Mesendoderm (in vitro differentiated cells): ENCODE measurements at regions not wholly inside any gene's neighbourhood (a gene's known extent, or its start where the extent isn't known, plus 50 kb on each side); places are given as distances from the start of the nearest gene placed in this dataset.

ENCODE experiments used
- DNase-seq: peaks from one replicate; pipeline ENCODE4 v3.0.0; 2013
- H2AK5ac ChIP-seq: 2 replicates; pipeline ENCODE4 v1.6.1; 2013; ENCODE audit warnings: low read length, inconsistent platforms
- H2BK120ac ChIP-seq: 2 replicates; pipeline ENCODE4 v1.6.1; 2013; ENCODE audit warnings: low read depth, mild to moderate bottlenecking, low read length, moderate library complexity, mixed read lengths
- H2BK15ac ChIP-seq: replicated peaks from 2 replicates; pipeline ENCODE4 v1.6.1; 2013; ENCODE audit warnings: low read depth, mild to moderate bottlenecking, moderate library complexity
- H2BK5ac ChIP-seq: 2 replicates; pipeline ENCODE4 v1.6.1; 2013; ENCODE audit warnings: low read length, inconsistent platforms
- H3K18ac ChIP-seq: 2 replicates; pipeline ENCODE4 v1.6.1; 2013; ENCODE audit warnings: mild to moderate bottlenecking, low read length, mixed read lengths
- H3K23ac ChIP-seq: one replicate; pipeline ENCODE4 v1.6.1; 2013; ENCODE audit warnings: low read length
- H3K27ac ChIP-seq: 2 replicates; pipeline ENCODE4 v1.5.1; 2013; ENCODE audit warnings: low read depth, mild to moderate bottlenecking, inconsistent platforms, low read length, moderate library complexity
- H3K27me3 ChIP-seq: 2 replicates; pipeline ENCODE4 v1.6.1; 2013; ENCODE audit warnings: low read length, control low read depth, mild to moderate bottlenecking, inconsistent platforms; ENCODE audit not compliant: insufficient read depth, poor library complexity
- H3K36me3 ChIP-seq: 2 replicates; pipeline ENCODE4 v1.6.1; 2013; ENCODE audit warnings: low read length, inconsistent platforms; ENCODE audit not compliant: control insufficient read depth, insufficient read depth
- H3K4ac ChIP-seq: one replicate; pipeline ENCODE4 v1.6.1; 2013; ENCODE audit warnings: low read depth, mild to moderate bottlenecking, low read length, moderate library complexity
- H3K4me1 ChIP-seq: 2 replicates; pipeline ENCODE4 v1.6.1; 2013; ENCODE audit warnings: low read depth, low read length, inconsistent platforms; ENCODE audit not compliant: control insufficient read depth
- H3K4me2 ChIP-seq: 2 replicates; pipeline ENCODE4 v1.6.1; 2013; ENCODE audit warnings: low read length
- H3K4me3 ChIP-seq: 2 replicates; pipeline ENCODE4 v1.5.1; 2013; ENCODE audit warnings: mild to moderate bottlenecking, low read length
- H3K56ac ChIP-seq: one replicate; pipeline ENCODE4 v1.6.1; 2013; ENCODE audit warnings: low read length
- H3K79me1 ChIP-seq: 2 replicates; pipeline ENCODE4 v1.6.1; 2013; ENCODE audit warnings: low read length, inconsistent platforms
- H3K79me2 ChIP-seq: 2 replicates; pipeline ENCODE4 v1.6.1; 2013; ENCODE audit warnings: mild to moderate bottlenecking, low read length; ENCODE audit not compliant: control insufficient read depth, insufficient read depth
- H3K9ac ChIP-seq: 2 replicates; pipeline ENCODE4 v1.6.1; 2013; ENCODE audit warnings: low read length, inconsistent platforms
- H4K5ac ChIP-seq: one replicate; pipeline ENCODE4 v1.6.1; 2013; ENCODE audit warnings: low read length
- H4K8ac ChIP-seq: one replicate; pipeline ENCODE4 v1.6.1; 2013; ENCODE audit warnings: low read depth, mild to moderate bottlenecking, control low read depth, low read length, moderate library complexity
- WGBS: extraction: QIAGEN DNeasy Blood & Tissue Kit; methylation state at CpG from one replicate; pipeline ENCODE4 v1.1.7; 2013; ENCODE audit warnings: low lambda C conversion rate, missing lambda C conversion rate; ENCODE audit not compliant: insufficient coverage; ENCODE audit errors: extremely low coverage; 5-methylcytosine and 5-hydroxymethylcytosine counted together

DNA sequence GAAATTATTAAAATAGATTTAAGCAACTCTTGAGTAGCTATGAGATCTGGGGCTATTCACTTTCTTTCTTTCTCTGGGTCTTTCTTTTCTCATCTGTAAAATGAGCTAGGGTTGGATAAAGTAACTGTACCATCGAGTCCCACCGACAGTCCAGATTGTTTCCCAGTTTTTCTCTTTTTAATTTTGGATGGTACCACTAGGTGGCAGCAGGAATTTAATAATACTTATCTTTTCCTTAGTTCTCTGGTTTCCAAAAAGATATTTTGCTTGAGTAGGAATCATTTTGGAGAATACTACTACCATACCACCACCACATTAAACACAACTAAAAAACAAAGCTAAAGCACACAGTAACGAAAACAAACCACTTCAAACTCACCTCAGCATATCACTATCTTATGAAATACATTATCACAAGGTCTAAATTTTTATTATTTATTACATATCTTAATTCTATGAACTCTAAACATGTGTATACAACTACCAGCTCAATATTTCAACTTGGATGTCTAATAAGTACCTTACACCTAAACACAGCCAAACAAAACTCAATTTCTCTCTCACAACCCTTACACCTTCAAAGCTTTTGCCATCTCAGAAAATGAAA lies 584.0 kb downstream of the KCNA4 start:
- Histone ChIP-seq H2BK15ac (no peak overlapping the region), H3K27ac (no peak overlapping the region), H3K18ac (no peak overlapping the region), H3K23ac (no peak overlapping the region), H3K79me1 (no peaks in the 10 kb centered on the region), H3K9ac (no peak overlapping the region), H3K4ac (no peak overlapping the region), H4K5ac (no peak overlapping the region), H2BK5ac (no peak overlapping the region), H3K79me2 (no peaks in the 10 kb centered on the region), H4K8ac (no peak overlapping the region), H3K36me3 (no peaks in the 10 kb centered on the region), H3K4me2 (no peak overlapping the region), H2BK120ac (no peak overlapping the region), H3K4me3 (no peak overlapping the region), H3K27me3 (no peaks in the 10 kb centered on the region), H2AK5ac (no peak overlapping the region), H3K56ac (no peak overlapping the region), H3K4me1 (no peaks in the 10 kb centered on the region)
- DNase-seq, result peak; percentile 23
- 100% methylated on average over 1 of the region's 3 CpGs for WGBS

- Histone ChIP-seq H3K4me1 (no peaks in the 10 kb centered on the region), H3K79me1 (no peaks in the 10 kb centered on the region), H3K56ac (no peak overlapping the region), H4K8ac (no peak overlapping the region), H3K4me2 (no peak overlapping the region), H2BK120ac (no peak overlapping the region), H3K36me3 (no peaks in the 10 kb centered on the region), H3K27ac (no peak overlapping the region), H2BK15ac (no peak overlapping the region), H3K23ac (no peak overlapping the region), H4K5ac (no peak overlapping the region), H3K79me2 (no peaks in the 10 kb centered on the region), H2BK5ac (no peak overlapping the region), H3K27me3 (no peaks in the 10 kb centered on the region), H3K4me3 (no peak overlapping the region), H3K4ac (no peak overlapping the region), H2AK5ac (no peak overlapping the region), H3K18ac (no peak overlapping the region), H3K9ac (no peak overlapping the region)
- no peak for DNase-seq
Observed at GRCh38 chr11:29405305-29405704, 611.5 kb downstream of the KCNA4 start.

DNA sequence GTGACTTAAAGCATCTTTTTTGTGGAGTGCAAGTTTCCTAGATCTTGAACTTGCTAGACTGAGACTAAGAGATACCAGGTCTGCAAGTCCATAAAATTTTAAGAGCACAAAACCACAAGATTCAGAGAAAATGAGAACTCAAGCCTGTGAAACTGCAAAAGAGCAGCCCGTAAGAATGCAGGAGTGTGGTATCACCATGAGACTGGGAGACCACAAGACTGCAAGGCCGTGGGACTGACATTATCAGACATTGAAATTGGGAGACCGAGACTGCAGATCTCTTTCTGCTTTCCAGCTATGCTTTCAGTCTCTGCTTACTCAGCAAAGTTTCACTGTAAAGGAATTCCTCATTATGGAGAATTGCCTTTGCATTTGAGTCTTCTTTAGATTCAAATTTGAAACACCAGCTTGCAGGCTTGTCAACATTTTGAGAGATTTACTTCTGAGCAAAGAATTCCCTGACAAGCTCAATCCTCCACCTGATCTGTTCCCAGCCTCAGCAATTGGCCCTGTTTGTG lies 621.2 kb downstream of the KCNA4 start:
- no peak overlapping the region for H3K4ac ChIP-seq
- H3K23ac ChIP-seq, result no peak overlapping the region
- H2AK5ac ChIP-seq, result no peak overlapping the region
- no peaks in the 10 kb centered on the region for H3K79me1 ChIP-seq
- H3K56ac ChIP-seq, result no peak overlapping the region
- H4K8ac ChIP-seq, result no peak overlapping the region
- H3K36me3 ChIP-seq, result no peaks in the 10 kb centered on the region
- H3K18ac ChIP-seq, result no peak overlapping the region
- H3K27ac ChIP-seq, result no peak overlapping the region
- no peaks in the 10 kb centered on the region for H3K79me2 ChIP-seq
- H3K4me3 ChIP-seq, result no peak overlapping the region
- no peak overlapping the region for H3K9ac ChIP-seq
- no CpG with 5 or more reads among the region's 3 CpGs for WGBS
- no peak for DNase-seq
- no peak overlapping the region for H3K4me2 ChIP-seq
- no peak overlapping the region for H4K5ac ChIP-seq
- no peak overlapping the region for H2BK120ac ChIP-seq
- H2BK5ac ChIP-seq, result no peak overlapping the region
- H3K27me3 ChIP-seq, result no peaks in the 10 kb centered on the region
- no peaks in the 10 kb centered on the region for H3K4me1 ChIP-seq
- H2BK15ac ChIP-seq, result no peak overlapping the region

- H3K4ac ChIP-seq, result no peak overlapping the region
- no peak for DNase-seq
- H2BK15ac ChIP-seq, result no peak overlapping the region
- no peak overlapping the region for H3K56ac ChIP-seq
- H3K23ac ChIP-seq, result no peak overlapping the region
- no peak overlapping the region for H3K18ac ChIP-seq
- H3K27ac ChIP-seq, result no peak overlapping the region
- no peaks in the 10 kb centered on the region for H3K36me3 ChIP-seq
- no CpG with 5 or more reads among the region's 1 CpG for WGBS
- no peaks in the 10 kb centered on the region for H3K79me2 ChIP-seq
- no peak overlapping the region for H2AK5ac ChIP-seq
- H3K4me3 ChIP-seq, result no peak overlapping the region
- no peaks in the 10 kb centered on the region for H3K79me1 ChIP-seq
- no peak overlapping the region for H4K8ac ChIP-seq
- H2BK5ac ChIP-seq, result no peak overlapping the region
- no peak overlapping the region for H3K9ac ChIP-seq
- H3K4me1 ChIP-seq, result no peaks in the 10 kb centered on the region
- H2BK120ac ChIP-seq, result no peak overlapping the region
- no peak overlapping the region for H3K4me2 ChIP-seq
- H4K5ac ChIP-seq, result no peak overlapping the region
- no peaks in the 10 kb centered on the region for H3K27me3 ChIP-seq
Observed at GRCh38 chr11:29389793-29390192, 627.0 kb downstream of the KCNA4 start.

- no peaks in the 10 kb centered on the region for H3K79me2 ChIP-seq
- H2AK5ac ChIP-seq, result no peak overlapping the region
- no peak overlapping the region for H3K4ac ChIP-seq
- H3K36me3 ChIP-seq, result no peaks in the 10 kb centered on the region
- H3K27me3 ChIP-seq, result no peaks in the 10 kb centered on the region
- no peak overlapping the region for H4K8ac ChIP-seq
- no peaks in the 10 kb centered on the region for H3K4me1 ChIP-seq
- no peak overlapping the region for H2BK15ac ChIP-seq
- no peaks in the 10 kb centered on the region for H3K79me1 ChIP-seq
- no peak overlapping the region for H3K27ac ChIP-seq
- no CpG with 5 or more reads among the region's 1 CpG for WGBS
- no peak overlapping the region for H3K56ac ChIP-seq
- H3K23ac ChIP-seq, result no peak overlapping the region
- H4K5ac ChIP-seq, result no peak overlapping the region
- no peak overlapping the region for H2BK5ac ChIP-seq
- H3K4me3 ChIP-seq, result no peak overlapping the region
- H3K4me2 ChIP-seq, result no peak overlapping the region
- no peak overlapping the region for H2BK120ac ChIP-seq
- no peak overlapping the region for H3K9ac ChIP-seq
- H3K18ac ChIP-seq, result no peak overlapping the region
- DNase-seq, result no peak
Observed at GRCh38 chr11:29373725-29374124, 643.1 kb downstream of the KCNA4 start.

DNA sequence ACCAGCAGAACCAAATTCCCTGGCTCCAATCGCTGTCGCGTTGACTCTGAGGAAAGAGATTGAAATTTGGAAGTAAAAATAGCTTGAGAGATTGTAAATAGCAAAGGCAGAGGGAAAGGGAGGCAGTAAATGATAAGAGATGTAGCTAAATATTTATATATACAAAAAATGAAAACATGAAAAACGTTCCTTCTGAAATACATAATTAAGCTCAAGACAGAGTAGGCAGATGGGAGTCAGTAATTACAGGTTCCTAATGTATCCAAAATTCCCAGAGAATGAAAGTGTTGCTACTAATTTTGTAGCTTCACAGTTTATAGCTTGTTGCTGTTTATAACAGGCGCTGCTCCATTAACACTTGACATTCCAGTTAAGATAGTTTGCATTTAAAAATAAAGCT lies 648.7 kb downstream of the KCNA4 start:
- Histone ChIP-seq H3K36me3 (no peaks in the 10 kb centered on the region), H3K56ac (no peak overlapping the region), H4K5ac (no peak overlapping the region), H3K23ac (no peak overlapping the region), H2AK5ac (no peak overlapping the region), H3K4me3 (no peak overlapping the region), H3K9ac (no peak overlapping the region), H3K79me2 (no peaks in the 10 kb centered on the region), H2BK15ac (no peak overlapping the region), H3K4ac (no peak overlapping the region), H2BK120ac (no peak overlapping the region), H4K8ac (no peak overlapping the region), H3K27me3 (no peaks in the 10 kb centered on the region), H3K79me1 (no peaks in the 10 kb centered on the region), H3K27ac (no peak overlapping the region), H3K4me1 (no peaks in the 10 kb centered on the region), H3K18ac (no peak overlapping the region), H3K4me2 (no peak overlapping the region), H2BK5ac (no peak overlapping the region)
- no CpG with 5 or more reads among the region's 5 CpGs for WGBS
- no peak for DNase-seq
